OCI-LY3 (cell line): ENCODE measurements at regions not wholly inside any gene's neighbourhood (a gene's known extent, or its start where the extent isn't known, plus 50 kb on each side); places are given as distances from the start of the nearest gene placed in this dataset.

Experiments
- CTCF ChIP-seq: fragments of 200-600, 300-600 bp; sonication (generic); IDR thresholded peaks from 2 replicates; pipeline ENCODE4 v1.5.1; 2014; ENCODE audit warnings: antibody characterized with exemption, low read length, low read depth
- EZH2phosphoT487 ChIP-seq: fragments of 200-600 bp; shearing (Covaris generic); IDR thresholded peaks from 2 replicates; pipeline ENCODE4 v1.6.1; 2018; ENCODE audit warnings: antibody characterized with exemption, mixed run types, low read depth

- TF ChIP-seq CTCF (no peak), EZH2phosphoT487 (no peak)
Observed at GRCh38 chr12:116651089-116651488, 86.8 kb downstream of the SPRING1 start.
